HG03342 (cell line): ENCODE measurements at regions not wholly inside any gene's neighbourhood (a gene's known extent, or its start where the extent isn't known, plus 50 kb on each side); places are given as distances from the start of the nearest gene placed in this dataset.
"Not testable (repeated sequence)": the region's sequence is repeated elsewhere in the genome, so short reads cannot be mapped to it uniquely, and the experiment has no call there.

ENCODE experiments used
- ATAC-seq: cut with Tn5 transposase; IDR thresholded peaks from one replicate; pipeline ENCODE4 v1.9.1; 2021; ENCODE audit warnings: mild to moderate bottlenecking, moderate library complexity; ENCODE audit not compliant: unreplicated experiment

GRCh38 chr13:83162493-83162892 is 719.8 kb downstream of the SLITRK1 start:
- no peak for ATAC-seq

DNA sequence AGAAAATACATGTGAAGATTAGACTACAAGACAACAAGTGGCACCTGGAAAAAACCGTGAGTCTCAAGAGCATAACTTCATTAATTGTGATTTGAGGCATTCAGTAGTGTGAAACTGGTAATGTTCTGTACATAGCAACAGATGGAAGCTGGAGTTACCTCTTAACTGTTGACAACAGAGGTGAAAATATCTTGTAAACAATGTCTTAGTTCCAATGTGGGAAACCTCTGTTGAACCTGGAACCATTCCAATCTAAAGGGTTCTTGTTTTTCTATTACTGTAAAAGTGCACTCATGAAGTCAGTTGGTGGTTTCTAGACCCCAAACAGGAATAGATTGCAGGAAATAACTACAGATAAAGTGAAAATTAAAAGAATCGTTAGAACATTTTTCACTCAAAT is 728.4 kb downstream of the SLITRK1 start:
- ATAC-seq = no peak

GRCh38 chr13:83151308-83151660 is 731.0 kb downstream of the SLITRK1 start:
- ATAC-seq = no peak

GRCh38 chr13:83150616-83151307 is 731.5 kb downstream of the SLITRK1 start:
- no peak for ATAC-seq

- no peak for ATAC-seq
Measured at GRCh38 chr13:83136660-83137059, 745.6 kb downstream of the SLITRK1 start.

DNA sequence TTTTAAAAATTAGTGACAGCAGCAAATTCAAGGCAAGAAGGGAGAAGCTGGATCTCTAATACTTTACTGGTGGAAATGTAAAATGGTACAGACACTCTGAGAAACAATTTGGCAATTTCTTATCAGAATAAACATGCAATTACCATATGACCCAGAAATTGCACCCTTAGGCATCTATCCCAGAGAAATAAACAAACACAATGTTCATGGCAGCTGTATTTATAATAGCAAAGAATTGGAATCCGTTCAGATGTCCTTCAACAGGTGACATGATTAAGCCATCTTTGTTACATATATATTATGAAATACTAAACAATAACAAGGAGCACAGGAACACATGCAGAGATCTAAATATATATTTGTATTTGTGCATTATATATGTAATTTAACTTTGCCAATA is 756.5 kb downstream of the SLITRK1 start:
- ATAC-seq = no peak

GRCh38 chr13:83121896-83122295 is 760.4 kb downstream of the SLITRK1 start:
- no peak for ATAC-seq

GRCh38 chr13:83117046-83117445 is 765.2 kb downstream of the SLITRK1 start:
- no peak for ATAC-seq

- ATAC-seq = not testable (repeated sequence)
Measured at GRCh38 chr13:83101574-83102247, 780.6 kb downstream of the SLITRK1 start.

DNA sequence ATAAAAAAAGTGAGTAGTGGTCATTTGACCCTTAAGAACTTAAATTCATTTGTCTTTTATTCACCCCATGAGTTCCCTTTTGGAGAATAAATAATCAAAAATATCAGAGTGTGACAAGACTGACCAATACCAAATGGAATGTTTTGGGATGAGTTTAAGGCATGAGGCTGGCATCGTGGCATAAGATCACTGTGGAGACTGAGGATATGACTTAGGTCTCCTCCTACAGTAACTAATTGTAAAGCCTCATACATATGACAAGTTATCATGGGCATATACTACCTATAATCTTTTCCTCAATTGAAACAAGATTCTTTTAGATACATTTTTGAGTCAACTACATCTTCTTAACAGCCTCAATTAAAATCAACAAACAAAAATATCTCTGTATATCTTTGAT is 782.0 kb downstream of the SLITRK1 start:
- no peak for ATAC-seq

- ATAC-seq = no peak
Measured at GRCh38 chr13:83088858-83089257, 793.4 kb downstream of the SLITRK1 start.

DNA sequence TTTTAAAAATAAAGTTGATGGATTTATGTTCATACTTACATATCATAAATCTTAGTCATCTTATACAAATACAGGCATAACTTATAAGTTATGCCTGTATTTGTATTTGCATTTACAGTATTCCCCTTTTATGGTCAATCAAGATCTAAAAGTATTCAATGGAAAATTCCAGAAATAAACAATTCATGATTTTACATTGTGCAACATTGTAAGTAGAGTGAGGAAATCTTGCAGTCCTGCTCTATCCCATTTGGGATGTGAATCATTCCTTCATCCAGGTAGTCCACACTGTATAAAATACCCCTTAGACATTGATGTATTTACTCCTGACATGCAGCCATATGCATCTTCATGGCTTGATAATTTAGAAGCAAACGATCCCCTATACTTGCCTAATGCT is 795.3 kb downstream of the SLITRK1 start:
- no peak for ATAC-seq

DNA sequence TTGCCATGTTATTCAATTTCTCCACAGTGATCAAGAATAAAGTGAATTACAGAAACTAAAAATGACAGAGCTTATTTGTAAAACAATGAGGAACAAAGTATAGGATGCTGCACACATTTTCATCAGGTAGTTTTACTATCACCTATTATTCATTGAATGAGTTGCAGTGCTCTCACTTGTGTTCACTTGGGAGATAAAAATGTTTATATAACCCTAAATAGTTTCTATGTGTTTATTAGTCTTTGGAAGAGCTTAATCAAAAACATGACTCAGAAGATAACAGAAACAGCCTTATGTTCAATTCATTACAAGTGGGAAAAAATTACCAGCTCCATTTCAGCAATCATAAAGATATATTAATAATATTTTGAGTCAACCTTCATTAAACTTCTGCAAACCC is 796.2 kb downstream of the SLITRK1 start:
- ATAC-seq = no peak

- no peak for ATAC-seq
Measured at GRCh38 chr13:83085186-83085900, 796.9 kb downstream of the SLITRK1 start.

DNA sequence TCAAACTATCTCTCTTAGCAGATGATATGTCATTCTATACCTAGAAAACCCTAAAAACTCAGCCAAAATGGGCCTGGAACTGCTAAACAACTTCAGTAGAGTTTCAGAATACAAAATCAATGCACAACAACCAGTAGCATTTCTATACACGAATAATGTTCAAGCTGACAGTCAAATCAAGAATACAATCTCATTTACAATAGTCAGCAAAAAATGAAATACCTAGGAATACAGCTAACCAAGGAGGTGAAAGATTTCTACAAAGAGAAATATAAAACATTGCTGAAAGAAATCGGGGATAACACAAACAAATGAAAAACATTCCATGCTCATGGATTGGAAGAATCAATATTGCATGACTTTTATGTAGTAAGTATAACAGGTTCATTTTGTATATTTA is 804.8 kb downstream of the SLITRK1 start:
- no peak for ATAC-seq

DNA sequence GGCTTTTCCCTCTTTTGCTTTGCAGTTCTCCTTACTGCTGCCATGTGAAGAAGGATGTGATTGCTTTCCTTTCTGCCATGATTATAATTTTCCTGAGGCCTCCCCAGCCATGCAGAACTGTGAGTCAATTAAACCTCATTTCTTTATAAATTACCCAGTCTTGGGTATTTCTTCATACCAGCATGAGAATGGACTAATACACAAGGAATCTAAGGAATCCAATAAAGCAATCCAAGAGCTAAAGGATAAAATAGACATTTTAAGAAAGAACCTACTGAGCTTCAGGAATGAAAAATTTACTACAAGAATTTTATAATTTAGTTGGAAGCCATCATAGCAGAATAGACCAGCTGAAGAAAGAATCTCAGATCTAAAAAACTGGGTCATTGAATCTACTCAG is 808.3 kb downstream of the SLITRK1 start:
- ATAC-seq = not testable (repeated sequence)

GRCh38 chr13:83065108-83065507 is 817.2 kb downstream of the SLITRK1 start:
- no peak for ATAC-seq

DNA sequence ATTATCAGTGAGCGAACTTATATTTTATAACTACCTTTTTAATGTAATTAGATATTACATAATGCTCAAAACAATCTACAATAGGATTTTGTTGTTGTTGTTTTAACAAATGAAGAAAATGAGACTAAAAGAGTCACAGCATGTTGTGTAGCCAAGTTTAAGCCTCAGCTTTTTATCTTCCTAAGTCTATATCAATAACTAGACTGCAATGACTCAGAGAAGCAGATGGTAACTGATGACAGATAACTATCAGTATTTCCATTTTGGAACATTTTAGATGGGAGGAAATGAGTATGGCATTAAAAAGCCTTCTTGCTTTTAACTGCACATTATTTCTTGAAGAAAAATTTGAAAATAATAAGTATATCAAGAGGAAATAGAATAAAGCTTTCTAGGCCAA is 825.2 kb downstream of the SLITRK1 start:
- no peak for ATAC-seq

DNA sequence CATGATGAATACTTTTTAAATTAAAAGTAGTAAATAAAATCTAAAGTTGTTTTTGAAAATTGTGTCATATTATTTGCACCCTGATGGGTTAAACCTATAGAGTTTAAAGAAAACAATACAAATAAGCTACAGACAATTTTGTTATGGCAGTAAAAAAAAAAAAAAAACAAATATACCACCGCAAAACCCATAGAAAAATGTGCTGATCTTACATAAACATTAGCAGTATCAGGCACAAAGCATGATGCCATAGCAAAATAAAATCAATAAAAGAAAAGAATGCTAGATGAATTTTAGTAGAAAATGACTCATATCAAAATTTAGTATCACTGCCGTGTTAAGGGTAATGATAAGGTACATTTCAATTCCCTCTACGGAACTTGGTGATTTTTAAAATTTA is 826.0 kb downstream of the SLITRK1 start:
- ATAC-seq = no peak

- ATAC-seq = no peak
Measured at GRCh38 chr13:83048419-83048818, 833.9 kb downstream of the SLITRK1 start.

DNA sequence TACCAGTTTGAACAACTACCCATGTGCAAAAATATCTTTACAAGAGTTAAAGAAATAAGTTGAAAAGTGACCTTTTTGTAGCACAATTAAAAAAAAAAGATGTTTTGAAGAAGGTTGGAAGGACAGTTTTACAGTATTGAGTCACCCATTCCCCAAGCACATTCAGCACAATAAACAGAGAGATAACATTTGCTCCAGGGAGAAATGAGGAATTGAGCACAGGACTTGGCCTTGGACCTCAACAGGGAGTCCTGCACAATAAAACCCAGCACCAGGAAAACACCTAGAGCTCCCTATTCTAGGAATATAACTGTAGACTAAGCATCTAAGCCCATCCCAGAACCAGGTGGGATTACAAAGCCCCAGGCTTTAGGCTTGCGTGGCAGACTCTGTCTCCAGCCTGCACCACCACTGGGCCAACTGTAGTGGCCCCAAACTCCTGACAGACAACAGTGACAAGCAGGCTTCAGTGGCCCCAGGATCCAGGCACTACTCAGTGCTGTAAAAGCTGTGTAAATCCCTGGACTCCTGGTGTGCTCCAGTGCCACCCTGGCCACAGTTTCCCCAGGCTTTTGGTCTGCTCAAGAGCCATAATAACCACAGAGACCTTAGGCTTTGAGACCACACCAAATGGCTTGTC is 857.2 kb downstream of the SLITRK1 start:
- no peak for ATAC-seq

- no peak for ATAC-seq
Measured at GRCh38 chr13:83024232-83024631, 858.0 kb downstream of the SLITRK1 start.
